AG04450 (cell line): ENCODE measurements at regions not wholly inside any gene's neighbourhood (a gene's known extent, or its start where the extent isn't known, plus 50 kb on each side); places are given as distances from the start of the nearest gene placed in this dataset.

Source experiments
- CTCF ChIA-PET: fragments of 300-600, 350-600 bp; formaldehyde crosslinking; extraction: SDS; loops from one replicate; lab custom pipeline; 2022; ENCODE audit warnings: antibody characterized with exemption, inconsistent platforms; lab: Charles Lee
- POLR2A ChIA-PET: fragments of 350-600 bp; formaldehyde crosslinking; extraction: SDS; loops from one replicate; lab custom pipeline; 2021; ENCODE audit warnings: antibody characterized with exemption, inconsistent platforms; lab: Yijun Ruan, JAX
- DNase-seq: peaks from one replicate; pipeline ENCODE4 v3.0.0-alpha.2; 2011; ENCODE audit warnings: low read depth, low spot score
- H3K27ac ChIP-seq: one replicate; pipeline ENCODE4 v1.5.1; 2012; ENCODE audit warnings: low read depth, low read length, control low read depth
- H3K27me3 ChIP-seq: one replicate; pipeline ENCODE4 v1.6.0; 2012; ENCODE audit warnings: low read length; ENCODE audit not compliant: control insufficient read depth, insufficient read depth
- H3K4me3 ChIP-seq: 2 replicates; pipeline ENCODE4 v1.5.1; 2011; ENCODE audit warnings: mild to moderate bottlenecking, low read depth, low read length, control low read depth
- H3K9me3 ChIP-seq: 2 replicates; pipeline ENCODE4 v1.5.1; 2012; ENCODE audit warnings: low read length; ENCODE audit not compliant: control insufficient read depth, insufficient read depth
- TF ChIP-seq, protein P1 (sequence below): IDR thresholded peaks from 2 replicates; pipeline ENCODE4 v1.5.1; 2011; ENCODE audit warnings: low read depth, low read length, control low read depth, inconsistent platforms

DNA sequence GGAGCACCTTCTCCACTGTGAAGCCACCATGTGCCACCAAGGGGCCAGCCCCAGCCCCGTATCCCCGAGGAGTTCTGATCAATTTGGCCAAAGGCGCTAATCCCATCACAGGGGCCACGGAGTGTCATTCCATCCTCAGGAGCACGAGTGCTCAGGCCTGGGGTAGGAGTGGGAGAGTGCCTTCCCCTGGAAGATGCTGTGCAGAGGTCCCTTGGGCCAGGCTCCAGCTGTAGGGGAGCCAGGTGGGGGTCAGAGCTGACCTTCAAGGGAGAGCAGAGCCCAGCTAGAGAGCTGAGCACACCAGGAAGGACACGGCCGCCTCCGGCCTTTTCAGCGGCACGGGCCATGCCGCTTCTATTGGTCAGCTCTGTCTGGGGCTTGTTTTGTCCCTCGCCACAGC lies 1459.9 kb downstream of the BRD1 start:
- TF ChIP-seq, protein P1, sequence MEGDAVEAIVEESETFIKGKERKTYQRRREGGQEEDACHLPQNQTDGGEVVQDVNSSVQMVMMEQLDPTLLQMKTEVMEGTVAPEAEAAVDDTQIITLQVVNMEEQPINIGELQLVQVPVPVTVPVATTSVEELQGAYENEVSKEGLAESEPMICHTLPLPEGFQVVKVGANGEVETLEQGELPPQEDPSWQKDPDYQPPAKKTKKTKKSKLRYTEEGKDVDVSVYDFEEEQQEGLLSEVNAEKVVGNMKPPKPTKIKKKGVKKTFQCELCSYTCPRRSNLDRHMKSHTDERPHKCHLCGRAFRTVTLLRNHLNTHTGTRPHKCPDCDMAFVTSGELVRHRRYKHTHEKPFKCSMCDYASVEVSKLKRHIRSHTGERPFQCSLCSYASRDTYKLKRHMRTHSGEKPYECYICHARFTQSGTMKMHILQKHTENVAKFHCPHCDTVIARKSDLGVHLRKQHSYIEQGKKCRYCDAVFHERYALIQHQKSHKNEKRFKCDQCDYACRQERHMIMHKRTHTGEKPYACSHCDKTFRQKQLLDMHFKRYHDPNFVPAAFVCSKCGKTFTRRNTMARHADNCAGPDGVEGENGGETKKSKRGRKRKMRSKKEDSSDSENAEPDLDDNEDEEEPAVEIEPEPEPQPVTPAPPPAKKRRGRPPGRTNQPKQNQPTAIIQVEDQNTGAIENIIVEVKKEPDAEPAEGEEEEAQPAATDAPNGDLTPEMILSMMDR: no peak
- no peak for DNase-seq
- Histone ChIP-seq H3K4me3 (no peak overlapping the region), H3K9me3 (peaks cover 79% of the 10 kb centered on the region), H3K27ac (no peak overlapping the region), H3K27me3 (no peaks in the 10 kb centered on the region)
- CTCF ChIA-PET: no interaction called here
- POLR2A ChIA-PET: no interaction called here

DNA sequence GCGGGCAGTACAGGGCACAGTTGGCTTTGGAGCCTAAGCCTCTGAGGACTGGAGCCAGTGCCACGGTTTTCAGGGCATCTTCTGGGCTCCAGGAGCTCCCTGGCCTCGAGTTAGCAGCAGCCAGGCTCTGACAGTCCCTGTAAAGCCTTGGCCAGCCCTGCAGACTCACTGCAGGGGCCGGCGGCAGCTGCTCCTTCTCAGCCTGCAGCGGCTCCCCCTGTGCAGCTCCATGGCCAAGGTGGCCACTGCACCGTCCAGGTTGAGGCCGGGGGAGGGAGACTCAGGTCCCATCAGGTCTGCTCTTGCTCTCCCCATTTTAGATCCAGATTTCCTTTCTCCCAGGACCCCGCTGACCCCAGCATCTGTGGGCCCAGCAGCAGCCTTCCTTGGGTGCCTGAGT lies 1461.1 kb downstream of the BRD1 start:
- TF ChIP-seq, protein P1: no peak
- Histone ChIP-seq H3K27ac (no peak overlapping the region), H3K27me3 (no peaks in the 10 kb centered on the region), H3K4me3 (no peak overlapping the region), H3K9me3 (peaks cover 80% of the 10 kb centered on the region)
- CTCF ChIA-PET: no interaction called here
- DNase-seq: no peak
- POLR2A ChIA-PET: no interaction called here

DNA sequence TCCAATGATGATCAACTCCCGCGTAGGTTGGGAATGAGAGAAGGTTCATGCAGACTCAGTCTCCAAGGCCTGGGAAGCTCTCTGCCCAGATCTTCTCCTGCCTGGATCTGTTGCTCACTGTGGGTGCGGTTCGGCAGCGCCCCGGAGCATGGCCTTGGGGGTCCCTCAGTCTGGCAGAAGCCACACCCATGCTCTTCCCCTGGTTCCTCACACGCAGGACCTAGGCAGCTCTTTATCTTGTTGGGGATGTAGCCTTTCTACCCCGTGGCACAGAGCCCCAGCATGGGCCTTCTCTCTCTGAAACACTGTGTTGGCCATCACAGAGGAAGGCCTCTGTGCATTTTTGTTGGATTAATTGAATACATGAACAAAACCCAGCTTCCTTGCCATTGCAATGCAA lies 1461.6 kb downstream of the BRD1 start:
- ChIA-PET POLR2A (no interaction called here), CTCF (no interaction called here)
- TF ChIP-seq, protein P1: no peak
- Histone ChIP-seq H3K27me3 (no peaks in the 10 kb centered on the region), H3K27ac (no peak overlapping the region), H3K4me3 (no peak overlapping the region), H3K9me3 (peaks cover 74% of the 10 kb centered on the region)
- DNase-seq: no peak

DNA sequence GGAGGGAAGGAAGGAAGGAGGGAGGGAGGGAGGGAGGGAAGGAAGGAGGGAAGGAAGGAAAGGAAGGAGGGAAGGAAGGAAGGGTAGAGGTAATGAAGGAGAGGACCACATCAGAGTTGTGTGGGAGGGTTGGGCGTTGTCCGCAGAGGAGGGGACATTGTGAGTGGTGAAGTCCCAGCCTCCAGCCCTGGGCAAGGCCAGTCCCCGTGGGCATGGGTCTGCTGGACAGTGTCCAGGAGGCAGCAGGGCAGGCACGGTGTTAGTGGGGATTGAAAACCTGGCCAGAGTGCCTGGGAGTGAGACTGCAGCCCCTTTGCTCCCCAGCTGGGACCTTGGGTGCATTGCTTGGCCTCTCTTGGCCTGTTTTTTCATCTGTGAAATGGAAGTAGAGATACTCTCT lies 1462.3 kb downstream of the BRD1 start:
- Histone ChIP-seq H3K4me3 (no peak overlapping the region), H3K27me3 (no peaks in the 10 kb centered on the region), H3K9me3 (peaks cover 72% of the 10 kb centered on the region), H3K27ac (no peak overlapping the region)
- no peak for DNase-seq
- TF ChIP-seq, protein P1: no peak
- POLR2A ChIA-PET: no interaction called here
- CTCF ChIA-PET: no interaction called here

DNA sequence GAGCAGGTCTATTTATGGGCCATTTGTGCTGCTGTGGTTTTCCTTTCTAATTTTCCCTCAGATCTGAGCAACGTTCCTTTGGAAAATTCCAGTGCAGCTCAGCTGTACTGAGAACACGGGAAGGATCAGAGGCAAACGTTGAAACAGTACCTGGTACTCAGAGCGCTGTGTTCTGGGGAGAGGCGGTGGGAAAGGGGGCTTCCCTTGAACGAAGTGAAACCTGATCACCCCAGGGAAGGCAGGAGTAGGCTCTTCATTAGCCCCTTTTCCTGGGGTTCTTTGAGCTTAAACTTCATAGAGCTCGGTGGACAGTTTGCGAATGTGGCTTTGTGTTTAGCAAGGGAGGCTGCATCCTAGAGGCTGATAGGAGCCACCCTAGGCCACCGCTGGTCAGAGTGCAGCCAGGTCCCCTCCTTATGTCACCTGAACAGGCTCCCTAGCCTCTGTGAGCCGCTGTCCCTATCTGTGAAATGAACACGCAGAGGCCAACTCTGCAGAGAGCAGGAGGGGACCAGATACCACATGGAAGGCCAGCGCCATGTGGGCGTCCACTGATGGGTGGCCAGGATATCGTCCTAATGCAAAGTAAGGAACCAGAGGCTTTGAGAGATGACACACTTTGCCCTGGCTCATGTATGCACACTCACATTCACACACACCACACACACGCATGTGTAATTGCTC lies 1464.8 kb downstream of the BRD1 start:
- TF ChIP-seq, protein P1: no peak
- POLR2A ChIA-PET: no interaction called here
- H3K27ac ChIP-seq: no peak overlapping the region
- H3K9me3 ChIP-seq: peaks cover 81% of the 10 kb centered on the region
- H3K4me3 ChIP-seq: no peak overlapping the region
- H3K27me3 ChIP-seq: no peaks in the 10 kb centered on the region
- no peak for DNase-seq
- CTCF ChIA-PET: no interaction called here
